ENCODE measurements at regions not wholly inside any gene's neighbourhood (a gene's known extent, or its start where the extent isn't known, plus 50 kb on each side); places are given as distances from the start of the nearest gene placed in this dataset.
"Not testable (repeated sequence)": the region's sequence is repeated elsewhere in the genome, so short reads cannot be mapped to it uniquely, and the experiment has no call there.

DNA sequence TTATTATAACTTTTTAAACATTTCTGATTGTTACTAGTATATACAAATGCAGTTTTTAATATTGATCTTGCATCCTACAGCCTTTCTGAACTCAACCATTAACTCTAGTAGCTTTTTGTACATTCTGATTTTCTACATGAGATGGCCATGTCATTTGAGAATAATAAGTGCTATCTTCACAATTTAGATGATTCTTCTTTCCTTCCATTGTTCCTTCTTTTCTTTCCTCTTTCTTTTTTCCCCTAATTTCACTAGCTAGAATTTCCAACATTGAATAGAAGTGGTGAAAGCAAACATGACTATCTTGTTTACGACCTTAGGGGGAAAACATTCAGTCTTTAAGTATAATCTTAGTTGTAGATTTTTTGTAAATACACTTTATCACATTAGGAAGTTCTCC is 128.2 kb upstream of the PRSS16 start:
- TF ChIP-seq, protein P1, sequence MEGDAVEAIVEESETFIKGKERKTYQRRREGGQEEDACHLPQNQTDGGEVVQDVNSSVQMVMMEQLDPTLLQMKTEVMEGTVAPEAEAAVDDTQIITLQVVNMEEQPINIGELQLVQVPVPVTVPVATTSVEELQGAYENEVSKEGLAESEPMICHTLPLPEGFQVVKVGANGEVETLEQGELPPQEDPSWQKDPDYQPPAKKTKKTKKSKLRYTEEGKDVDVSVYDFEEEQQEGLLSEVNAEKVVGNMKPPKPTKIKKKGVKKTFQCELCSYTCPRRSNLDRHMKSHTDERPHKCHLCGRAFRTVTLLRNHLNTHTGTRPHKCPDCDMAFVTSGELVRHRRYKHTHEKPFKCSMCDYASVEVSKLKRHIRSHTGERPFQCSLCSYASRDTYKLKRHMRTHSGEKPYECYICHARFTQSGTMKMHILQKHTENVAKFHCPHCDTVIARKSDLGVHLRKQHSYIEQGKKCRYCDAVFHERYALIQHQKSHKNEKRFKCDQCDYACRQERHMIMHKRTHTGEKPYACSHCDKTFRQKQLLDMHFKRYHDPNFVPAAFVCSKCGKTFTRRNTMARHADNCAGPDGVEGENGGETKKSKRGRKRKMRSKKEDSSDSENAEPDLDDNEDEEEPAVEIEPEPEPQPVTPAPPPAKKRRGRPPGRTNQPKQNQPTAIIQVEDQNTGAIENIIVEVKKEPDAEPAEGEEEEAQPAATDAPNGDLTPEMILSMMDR (IDR thresholded peaks at IDR 0.05; ENCODE audit: low read length, missing control alignments): no peak
- no peak overlapping the region for H3K4me3 ChIP-seq (replicated peaks; ENCODE audit: low read depth, low read length)
- no peak for DNase-seq (ENCODE audit: low read depth)

DNA sequence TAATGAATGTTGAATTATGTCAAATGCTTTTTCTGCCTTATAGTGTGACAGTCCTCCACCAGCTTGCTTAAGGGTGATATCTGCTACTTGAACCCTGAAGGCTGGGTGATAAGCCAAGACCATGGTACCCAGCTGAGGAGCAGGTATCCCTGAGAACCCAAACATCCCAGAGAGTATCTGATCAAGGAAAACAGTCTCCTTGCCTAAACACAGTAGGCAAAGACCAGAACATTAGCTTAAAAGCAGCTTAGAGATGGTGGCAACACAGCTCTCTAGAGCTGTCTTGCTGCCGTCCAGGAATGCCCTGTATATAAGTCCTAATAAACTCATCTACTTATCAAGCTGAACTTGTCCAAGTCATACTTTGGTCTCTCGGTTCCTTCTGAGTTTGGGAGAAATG is 127.7 kb upstream of the PRSS16 start:
- TF ChIP-seq, protein P1 (IDR thresholded peaks at IDR 0.05; ENCODE audit: low read length, missing control alignments): no peak
- DNase-seq (ENCODE audit: low read depth): no peak
- H3K4me3 ChIP-seq (replicated peaks; ENCODE audit: low read depth, low read length): no peak overlapping the region

DNA sequence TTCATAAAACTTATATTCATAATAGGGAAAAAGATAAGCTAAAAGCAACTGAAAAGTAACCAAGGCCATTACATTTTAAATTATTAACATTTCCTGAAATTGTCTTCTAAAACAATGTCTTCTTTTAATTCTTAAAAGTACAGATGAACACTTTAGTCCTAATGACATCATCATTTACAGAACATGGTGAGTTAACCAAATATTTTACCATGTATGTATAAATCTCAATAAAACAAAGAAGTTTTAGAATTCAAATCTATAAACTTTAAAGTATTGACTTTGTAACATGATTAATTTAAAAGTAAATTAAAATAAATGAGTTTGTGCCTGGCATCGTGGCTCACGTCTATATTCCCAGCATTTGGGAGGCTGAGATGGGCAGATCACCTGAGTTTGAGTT is 125.9 kb upstream of the PRSS16 start:
- TF ChIP-seq, protein P1 (IDR thresholded peaks at IDR 0.05; ENCODE audit: low read length, missing control alignments): no peak
- no peak for DNase-seq (ENCODE audit: low read depth)
- H3K4me3 ChIP-seq (replicated peaks; ENCODE audit: low read depth, low read length): no peak overlapping the region

DNA sequence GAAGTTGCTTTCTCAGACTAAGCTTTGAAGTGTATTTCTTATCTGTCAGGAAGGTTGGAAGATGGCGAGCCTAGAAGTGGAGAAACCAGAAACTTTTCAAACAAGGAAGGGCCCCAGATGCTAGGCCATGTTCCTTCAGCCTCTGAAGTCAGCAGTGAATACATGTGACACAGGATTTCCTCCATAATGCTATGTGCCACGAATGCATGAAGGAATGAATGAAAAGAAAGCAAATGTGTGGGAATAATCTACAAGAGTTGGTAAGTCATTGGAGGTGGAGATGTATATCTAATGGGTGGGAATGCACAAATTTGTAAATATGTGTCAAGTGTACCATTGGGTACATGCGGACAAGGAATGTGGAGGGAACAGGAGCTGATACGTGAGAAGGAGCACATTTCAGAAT is 123.2 kb upstream of the PRSS16 start:
- no peak overlapping the region for H3K4me3 ChIP-seq (replicated peaks; ENCODE audit: low read depth, low read length)
- no peak for DNase-seq (ENCODE audit: low read depth)
- TF ChIP-seq, protein P1 (IDR thresholded peaks at IDR 0.05; ENCODE audit: low read length, missing control alignments): no peak

GRCh38 chr6:27126046-27126814 is 121.3 kb upstream of the PRSS16 start:
- no peak for DNase-seq (ENCODE audit: low read depth)
- TF ChIP-seq, protein P1 (IDR thresholded peaks at IDR 0.05; ENCODE audit: low read length, missing control alignments): no peak
- H3K4me3 ChIP-seq (replicated peaks; ENCODE audit: low read depth, low read length): no peak overlapping the region

DNA sequence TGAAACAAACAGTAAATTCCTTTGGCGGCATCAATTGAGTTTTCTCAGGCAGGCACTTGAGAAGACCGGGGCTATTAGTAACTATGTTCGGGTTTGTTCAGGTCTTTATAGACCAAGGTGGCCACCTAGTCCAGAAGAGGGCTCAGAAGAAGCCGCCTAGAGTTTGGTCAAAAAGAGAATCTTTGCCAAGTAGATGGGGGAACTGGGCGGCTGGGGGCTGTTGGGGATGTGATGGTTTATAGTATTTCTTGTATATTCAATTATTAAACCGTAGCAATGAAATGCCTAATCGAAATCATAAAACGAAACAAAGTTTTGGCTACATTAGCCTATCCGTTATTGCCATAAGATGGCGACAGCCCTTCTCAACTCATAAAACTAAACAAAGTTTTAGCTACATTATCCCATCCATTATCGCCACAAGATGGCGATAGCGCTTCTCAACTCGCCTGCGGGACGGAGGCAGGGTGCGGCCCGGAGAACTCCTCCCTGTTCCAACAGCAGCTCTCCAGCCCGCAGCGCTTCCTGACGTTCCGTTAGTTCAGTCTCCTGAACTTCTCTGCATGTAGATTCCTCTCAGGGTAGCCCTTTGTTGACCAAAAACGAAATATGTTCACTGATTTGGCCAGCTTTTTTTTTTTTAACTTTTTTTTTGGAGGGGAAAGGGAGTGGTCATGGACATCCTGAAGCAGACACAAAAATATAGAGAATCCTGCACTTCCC is 120.5 kb upstream of the PRSS16 start:
- peak overlapping the region; percentile 38 for H3K4me3 ChIP-seq (replicated peaks; ENCODE audit: low read depth, low read length)
- peak; percentile 95 for DNase-seq (ENCODE audit: low read depth)
- TF ChIP-seq, protein P1 (IDR thresholded peaks at IDR 0.05; ENCODE audit: low read length, missing control alignments): peak; percentile 84

DNA sequence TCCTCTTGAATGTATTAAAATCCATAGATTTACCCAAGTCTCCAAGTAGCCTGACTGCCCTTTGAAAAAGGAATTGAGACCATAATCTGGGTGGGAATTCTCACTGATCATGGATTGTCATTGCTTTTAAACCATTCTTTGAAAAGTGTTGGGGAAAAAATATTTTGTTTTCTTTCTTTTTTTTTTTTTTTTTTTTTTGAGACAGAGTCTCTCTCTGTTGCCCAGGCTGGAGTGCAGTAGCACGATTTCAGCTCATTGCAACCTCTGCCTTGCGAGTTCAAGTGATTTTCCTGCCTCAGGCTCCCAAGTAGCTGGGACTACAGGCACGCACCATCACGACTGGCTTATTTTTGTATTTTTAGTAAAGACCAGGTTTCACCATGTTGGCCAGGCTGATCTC is 119.6 kb upstream of the PRSS16 start:
- DNase-seq (ENCODE audit: low read depth); H3K4me3 ChIP-seq (replicated peaks; ENCODE audit: low read depth, low read length): not testable (repeated sequence)
